Activated CD4-positive, alpha-beta T cell treated with anti-CD3 and anti-CD28 coated beads, Interleukin-2, amount 50 U/mL, for 4 hours (primary cell): ENCODE measurements at regions not wholly inside any gene's neighbourhood (a gene's known extent, or its start where the extent isn't known, plus 50 kb on each side); places are given as distances from the start of the nearest gene placed in this dataset.

ENCODE experiments used
- DNase-seq, 2 experiments: peaks; one replicate each; pipeline ENCODE4 v3.0.0-alpha.2; 2020

- DNase-seq: no peak
These were observed 119.3 kb upstream of the BACE2 start for GRCh38 chr21:41048623-41049022.

DNA sequence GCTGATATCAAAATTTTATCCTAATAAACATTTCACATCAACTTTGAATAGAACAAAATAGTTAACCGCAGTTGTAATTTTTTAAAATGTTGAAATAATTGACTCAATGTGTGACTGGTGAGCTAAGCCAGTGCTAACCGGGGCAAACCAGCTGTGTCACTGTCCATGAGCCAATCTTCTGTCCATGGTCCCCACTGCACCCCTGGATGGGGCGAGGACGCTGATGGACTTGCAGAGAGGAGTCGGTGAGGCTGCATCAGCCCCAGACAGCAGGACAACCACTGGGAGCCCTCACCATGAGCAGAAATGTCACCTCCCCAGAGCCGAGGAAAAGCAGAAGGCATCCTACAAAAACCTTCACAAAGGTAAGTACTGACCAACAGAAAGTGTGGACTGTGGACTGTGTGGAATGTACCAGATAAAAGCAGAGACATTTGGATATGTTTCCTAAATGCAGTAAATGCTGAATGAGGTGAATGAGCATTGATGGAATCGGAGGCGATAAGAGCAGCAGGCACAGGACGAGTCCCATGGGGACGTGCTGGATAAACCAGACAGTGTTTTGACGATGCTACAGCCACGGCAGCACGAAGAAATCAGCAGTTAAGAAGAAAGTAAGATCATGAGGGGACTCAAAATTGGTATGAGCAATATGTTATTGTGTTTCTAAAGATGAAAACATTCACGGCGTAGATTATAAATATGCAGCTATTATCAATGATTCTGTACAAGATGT, 115.0 kb upstream of the BACE2 start:
- DNase-seq: no peak

DNA sequence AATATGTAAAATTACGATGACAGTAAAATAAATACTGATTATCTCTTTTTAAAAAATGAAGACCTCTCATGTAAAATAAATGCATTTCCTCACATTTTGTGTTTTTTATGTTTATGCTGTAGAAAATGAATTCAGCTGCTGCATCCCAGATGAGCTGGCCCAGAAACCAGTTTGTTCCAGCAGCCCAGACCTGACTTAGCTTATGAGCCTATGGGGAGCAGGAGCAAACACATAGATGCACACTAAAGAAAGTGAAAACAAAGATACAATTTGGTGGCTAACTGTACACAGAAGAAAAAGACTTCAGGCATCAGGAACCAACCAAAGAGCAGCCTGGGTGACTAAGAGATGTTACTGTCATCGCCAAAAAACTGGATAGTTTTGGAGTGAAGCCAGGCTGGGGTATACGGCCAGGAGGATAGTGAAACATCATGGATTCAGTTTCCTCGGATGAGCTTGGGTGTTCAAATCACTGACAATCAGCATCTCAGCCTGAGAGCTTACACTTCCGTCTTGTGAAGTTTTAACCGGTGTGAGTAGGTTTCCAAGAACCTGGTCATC, 113.9 kb upstream of the BACE2 start:
- DNase-seq: no peak

DNA sequence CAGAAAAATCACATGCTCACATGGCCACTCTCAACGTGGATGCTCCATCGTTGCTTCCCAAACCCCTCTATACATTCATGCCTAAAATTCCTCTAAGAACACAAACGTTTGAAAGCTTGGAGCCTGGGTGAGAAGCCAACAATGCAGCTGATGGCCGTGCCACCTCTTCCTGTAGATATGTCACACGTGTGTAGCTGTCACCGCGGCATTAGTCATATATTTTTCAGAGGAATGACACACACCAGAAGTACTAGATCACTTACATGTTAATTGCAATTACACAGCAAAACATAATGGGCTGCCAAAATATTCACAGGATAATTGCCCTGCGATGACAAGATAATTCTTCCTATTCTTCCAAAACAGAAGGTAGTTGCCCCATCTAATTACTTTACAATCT, 112.7 kb upstream of the BACE2 start:
- no peak for DNase-seq

GRCh38 chr21:41059871-41060270, 108.1 kb upstream of the BACE2 start:
- DNase-seq: no peak

GRCh38 chr21:41061701-41062100, 106.3 kb upstream of the BACE2 start:
- DNase-seq: no peak

- DNase-seq: no peak
These were observed 103.6 kb upstream of the BACE2 start for GRCh38 chr21:41064334-41064791.

DNA sequence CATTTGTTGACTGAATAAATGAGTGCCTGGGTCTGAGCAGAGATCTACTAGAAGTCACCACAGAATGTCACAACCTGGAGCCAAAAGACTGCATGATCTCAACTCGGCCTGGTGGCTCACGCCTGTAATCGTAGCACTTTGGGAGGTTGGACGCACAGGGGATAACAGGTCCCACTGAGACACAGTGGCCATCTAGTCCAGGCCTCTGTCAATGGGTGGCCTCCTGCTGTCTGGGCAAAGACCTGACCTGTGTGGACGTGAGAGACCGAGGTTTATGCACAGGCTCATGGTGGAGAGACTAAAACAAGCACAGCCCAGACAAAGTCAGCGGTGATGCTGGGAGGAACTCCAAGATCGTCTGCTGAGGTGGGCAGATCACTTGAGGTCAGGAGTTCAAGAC, 103.0 kb upstream of the BACE2 start:
- DNase-seq: no peak

- DNase-seq: no peak
These were observed 102.4 kb upstream of the BACE2 start for GRCh38 chr21:41065539-41065938.

DNA sequence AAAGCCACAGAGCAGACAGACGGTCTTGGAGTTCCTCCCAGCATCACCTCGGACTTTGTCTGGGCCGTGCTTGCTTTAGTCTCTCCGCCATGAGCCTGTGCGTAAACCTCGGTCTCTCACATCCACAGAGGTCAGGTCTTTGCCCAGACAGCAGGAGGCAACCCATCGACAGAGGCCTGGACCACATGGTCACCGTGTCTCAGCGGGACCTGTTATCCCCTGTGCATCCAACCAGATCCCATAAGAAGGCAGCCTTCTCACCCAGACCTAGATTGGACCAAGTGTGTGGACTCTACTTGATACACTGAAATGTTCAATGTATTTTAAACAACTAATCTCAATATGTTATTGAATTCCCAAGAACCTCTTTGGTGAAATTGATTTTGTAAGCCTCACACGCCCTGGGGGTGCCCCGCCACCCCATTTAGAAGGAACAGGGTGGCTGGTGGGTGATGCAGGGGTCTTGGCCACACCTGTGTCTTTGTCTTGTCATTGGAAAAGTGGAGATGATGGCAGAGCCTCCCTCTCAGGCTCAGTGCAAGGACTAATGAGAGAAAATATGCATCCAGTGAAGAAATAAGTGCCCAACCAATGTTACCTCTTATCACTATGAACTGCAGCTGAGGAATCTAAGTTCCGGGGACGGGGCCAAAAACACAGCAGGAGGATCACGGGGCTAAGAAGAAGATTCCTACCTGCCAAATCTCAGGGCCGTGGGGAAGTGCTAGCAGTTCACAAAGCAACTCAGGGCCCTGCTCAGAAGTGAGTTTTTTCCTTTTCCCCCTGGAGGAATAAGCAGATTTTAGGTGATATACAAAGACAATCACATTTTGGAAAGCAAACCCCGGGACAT, 101.6 kb upstream of the BACE2 start:
- DNase-seq: no peak

GRCh38 chr21:41067709-41068108, 100.3 kb upstream of the BACE2 start:
- no peak for DNase-seq

GRCh38 chr21:41068496-41068895, 99.5 kb upstream of the BACE2 start:
- no peak for DNase-seq

DNA sequence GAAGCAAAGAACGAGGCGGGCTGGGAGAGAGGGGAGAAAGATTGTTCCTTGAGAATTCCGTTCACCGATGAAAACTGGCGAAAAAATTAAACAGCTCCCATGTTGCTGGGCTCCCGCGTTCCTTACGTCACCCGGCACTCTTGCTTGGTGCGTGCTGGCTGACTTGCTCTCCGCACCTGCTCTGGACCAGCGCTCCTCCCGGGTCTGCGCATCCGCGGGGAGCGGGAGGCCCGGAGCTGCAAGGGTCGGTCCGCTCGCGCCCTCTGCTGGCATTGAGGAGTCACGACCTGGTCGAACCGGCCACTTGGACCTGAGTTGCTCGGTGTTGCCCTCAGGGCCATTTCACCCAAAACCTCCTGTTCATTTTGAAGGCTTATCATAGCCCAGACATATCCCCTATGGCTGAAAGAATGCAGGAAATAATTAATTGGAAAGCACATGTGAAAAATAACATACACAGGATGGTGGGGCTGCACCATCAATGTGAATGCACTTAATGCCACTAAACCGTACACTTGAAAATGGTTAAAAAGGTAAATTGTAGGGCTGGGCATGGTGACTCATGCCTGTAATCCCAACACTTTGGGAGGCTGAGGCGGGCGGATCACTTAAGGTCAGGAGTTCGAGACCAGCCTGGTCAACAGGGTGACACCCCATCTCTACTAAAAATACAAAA, 98.9 kb upstream of the BACE2 start:
- DNase-seq: peak; percentile 45 to 46

DNA sequence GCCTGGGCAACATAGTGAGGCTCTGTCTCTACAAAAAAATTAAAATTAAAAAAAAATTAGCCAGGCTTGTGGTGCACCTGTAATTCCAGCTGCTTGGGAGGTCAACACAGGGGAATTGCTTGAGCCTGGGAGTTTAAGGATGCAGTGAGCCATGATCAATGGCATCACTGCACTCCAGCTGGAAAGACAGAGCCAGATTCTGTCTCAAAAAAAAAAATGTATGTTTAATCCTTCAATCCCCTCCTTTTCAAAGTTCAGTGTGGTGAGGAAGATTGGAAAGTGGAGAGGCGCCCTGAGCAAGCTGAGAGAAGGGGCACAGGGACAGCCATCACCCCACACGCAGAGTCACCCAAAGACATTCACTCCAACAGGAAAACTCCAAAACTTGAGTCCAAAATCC, 97.7 kb upstream of the BACE2 start:
- DNase-seq: no peak

DNA sequence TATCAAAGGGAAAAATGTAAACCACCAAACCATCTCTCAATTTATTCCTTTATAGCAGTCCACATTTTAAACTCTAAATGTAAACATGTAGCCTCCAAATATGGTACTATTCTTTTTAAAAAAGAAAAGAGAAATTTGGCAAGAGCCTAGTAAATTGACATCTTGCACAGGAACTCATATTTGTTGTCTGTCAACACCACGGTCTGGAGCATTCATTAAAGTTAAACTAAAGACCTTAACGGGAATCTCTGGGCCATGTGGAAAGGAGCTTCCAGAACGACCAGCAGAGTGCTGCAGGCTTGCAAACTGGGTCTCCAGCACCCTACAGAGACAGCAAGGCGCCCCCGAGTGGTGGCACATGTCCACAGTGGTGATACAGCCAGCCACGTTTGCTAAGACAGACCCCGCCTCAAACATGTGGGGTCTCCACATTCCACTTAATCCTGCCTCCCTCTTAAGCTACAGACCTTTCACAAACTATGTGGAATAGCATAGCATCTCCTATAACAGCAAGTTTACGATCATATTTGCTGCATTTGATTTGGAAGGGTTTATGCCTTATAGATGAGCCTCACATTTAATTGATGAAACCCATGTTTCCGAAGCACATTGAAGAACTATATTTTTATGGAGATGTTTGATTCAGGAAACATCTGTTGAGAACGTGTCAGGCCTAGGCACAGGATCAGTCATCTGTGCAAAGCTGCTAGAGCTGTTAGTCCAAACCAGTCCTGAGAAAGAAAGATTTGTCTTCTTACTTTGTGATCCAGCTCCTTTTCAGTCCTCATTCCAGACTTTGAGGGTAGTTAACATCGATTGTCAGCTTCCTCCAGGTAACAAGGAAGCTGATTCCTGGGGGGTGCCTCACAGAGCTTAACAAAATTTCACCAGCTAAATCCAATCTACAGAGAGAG, 96.4 kb upstream of the BACE2 start:
- DNase-seq: no peak

- no peak for DNase-seq
These were observed 94.4 kb upstream of the BACE2 start for GRCh38 chr21:41073558-41073957.

DNA sequence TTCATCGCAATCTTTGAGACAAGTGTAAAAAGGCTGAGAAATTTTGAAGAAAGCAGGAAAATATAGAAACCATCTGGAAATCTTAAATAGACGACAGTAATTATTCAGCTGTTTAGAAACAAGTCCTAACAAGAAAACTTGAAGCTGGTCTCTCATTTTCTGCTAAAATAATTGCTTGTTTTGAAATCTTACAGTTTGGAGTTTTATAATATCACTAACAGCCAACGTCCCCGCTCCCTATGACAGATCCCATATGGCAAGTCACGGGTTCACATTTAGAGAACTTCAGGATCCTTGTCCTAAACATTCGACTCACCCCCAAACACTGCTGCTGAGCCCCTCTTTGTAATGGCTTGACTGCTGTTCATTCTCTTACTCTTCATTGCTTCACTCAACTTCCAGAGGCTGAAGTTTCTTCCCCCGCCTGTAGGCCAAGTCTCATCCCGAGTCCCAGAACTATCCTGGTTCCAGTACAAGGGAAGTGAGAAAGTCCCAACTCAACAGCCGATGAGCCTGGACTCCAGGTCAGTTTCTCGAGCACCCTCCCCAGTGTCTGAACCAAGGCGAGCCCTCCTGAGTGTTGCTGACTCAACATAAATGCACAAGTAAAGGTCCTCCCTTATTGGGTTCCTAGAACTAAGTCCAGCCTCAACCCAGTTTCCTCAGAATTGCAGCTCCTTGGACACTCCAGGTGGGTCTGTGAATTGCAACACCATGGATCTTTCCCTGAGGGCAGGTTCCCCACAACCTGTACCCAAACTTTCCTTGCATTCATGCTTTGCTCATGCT, 93.4 kb upstream of the BACE2 start:
- DNase-seq: no peak

DNA sequence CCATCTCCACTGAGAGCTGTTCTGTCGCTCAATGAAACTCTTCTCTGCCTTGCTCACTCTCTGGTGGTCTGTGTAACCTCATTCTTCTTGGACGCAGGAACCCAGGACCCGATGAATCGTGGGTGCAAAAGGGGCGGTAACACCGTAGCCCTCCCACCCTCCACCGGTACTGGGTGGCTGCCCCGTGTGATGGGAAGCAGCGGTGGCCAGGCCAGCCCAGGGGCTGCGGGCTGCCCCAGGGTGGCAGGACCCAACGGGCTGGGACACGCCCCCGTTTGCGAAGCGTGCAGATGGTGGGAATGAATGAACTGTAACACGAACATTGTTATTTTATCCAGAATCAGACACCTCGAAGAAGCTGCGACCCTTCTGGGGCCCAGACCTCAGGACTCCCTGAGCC, 92.3 kb upstream of the BACE2 start:
- DNase-seq: no peak

GRCh38 chr21:41076064-41076463, 91.9 kb upstream of the BACE2 start:
- no peak for DNase-seq

DNA sequence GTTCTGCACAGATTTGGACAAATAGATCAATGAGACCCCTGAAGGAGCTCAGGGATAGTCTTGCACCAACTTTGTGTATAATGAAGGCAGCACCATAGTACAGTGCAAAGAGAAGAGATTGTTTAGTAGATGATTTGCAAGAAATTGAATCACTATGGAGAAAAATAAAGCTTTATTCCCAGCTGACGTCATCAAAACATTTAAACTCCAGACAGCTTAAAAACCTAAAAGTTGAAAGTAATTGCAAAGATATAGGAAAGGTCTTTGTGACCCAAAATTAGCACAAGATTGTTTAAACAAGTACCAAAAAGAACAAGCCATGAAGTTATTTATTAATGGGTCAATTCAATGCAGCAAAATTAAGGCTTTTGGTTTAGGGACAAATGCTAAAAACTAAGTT, 88.8 kb upstream of the BACE2 start:
- DNase-seq: no peak

GRCh38 chr21:41080485-41081121, 87.4 kb upstream of the BACE2 start:
- DNase-seq: no peak
